NB4 (cell line): ENCODE measurements at regions not wholly inside any gene's neighbourhood (a gene's known extent, or its start where the extent isn't known, plus 50 kb on each side); places are given as distances from the start of the nearest gene placed in this dataset.

Source experiments
- DNase-seq: peaks from one replicate; pipeline ENCODE4 v3.0.0; 2010; ENCODE audit warnings: low read depth
- H3K4me3 ChIP-seq: one replicate; pipeline ENCODE4 v1.5.1; 2011; ENCODE audit warnings: mild to moderate bottlenecking, low read depth, low read length, moderate library complexity
- CTCF ChIP-seq: IDR thresholded peaks from one replicate; pipeline ENCODE4 v1.5.1; 2012; ENCODE audit warnings: low read depth, low read length
- MAX ChIP-seq: IDR thresholded peaks from 2 replicates; pipeline ENCODE4 v1.6.1; 2011; ENCODE audit warnings: low read depth, low read length
- MYC ChIP-seq: IDR thresholded peaks from 2 replicates; pipeline ENCODE4 v1.6.1; 2011; ENCODE audit warnings: low read depth, low read length
- POLR2A ChIP-seq: IDR thresholded peaks from 2 replicates; pipeline ENCODE4 v1.6.1; 2011; ENCODE audit warnings: mild to moderate bottlenecking; ENCODE audit not compliant: insufficient read length; ENCODE audit errors: extremely low read depth

DNA sequence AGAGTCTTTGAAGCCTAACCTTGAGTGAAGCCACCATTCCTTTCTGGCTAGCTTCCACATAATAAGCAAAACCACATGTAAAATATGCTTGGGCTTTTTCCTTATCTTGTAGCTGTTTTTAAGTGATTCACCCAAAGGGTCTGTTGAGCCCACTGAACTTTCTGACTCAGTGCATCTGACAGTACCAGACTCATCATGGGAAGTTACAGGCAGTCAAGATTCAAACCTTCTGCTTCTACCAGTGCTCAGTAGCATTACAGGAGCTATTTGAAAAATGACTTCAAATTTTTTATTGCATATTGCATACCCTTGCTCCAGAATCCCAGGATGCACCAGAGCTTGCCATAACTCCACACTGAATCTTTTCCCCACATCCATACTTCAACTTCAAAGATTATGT lies 87.5 kb upstream of the PTPRD start:
- TF ChIP-seq POLR2A (no peak), CTCF (no peak), MAX (no peak), MYC (no peak)
- no peak overlapping the region for H3K4me3 ChIP-seq
- DNase-seq = no peak

GRCh38 chr9:10700915-10701314 lies 88.1 kb upstream of the PTPRD start:
- no peak overlapping the region for H3K4me3 ChIP-seq
- TF ChIP-seq POLR2A = no peak
- no peak for TF ChIP-seq MYC
- TF ChIP-seq MAX = no peak
- no peak for TF ChIP-seq CTCF
- no peak for DNase-seq

GRCh38 chr9:10701906-10702305 lies 89.1 kb upstream of the PTPRD start:
- no peak overlapping the region for H3K4me3 ChIP-seq
- DNase-seq = no peak
- TF ChIP-seq CTCF (no peak), MYC (no peak), POLR2A (no peak), MAX (no peak)

GRCh38 chr9:10703139-10703538 lies 90.3 kb upstream of the PTPRD start:
- DNase-seq = no peak
- H3K4me3 ChIP-seq = no peak overlapping the region
- TF ChIP-seq MAX = no peak
- TF ChIP-seq MYC = no peak
- no peak for TF ChIP-seq CTCF
- TF ChIP-seq POLR2A = no peak

GRCh38 chr9:10704720-10705119 lies 91.9 kb upstream of the PTPRD start:
- DNase-seq = no peak
- TF ChIP-seq MAX (no peak), MYC (no peak), POLR2A (no peak), CTCF (no peak)
- no peak overlapping the region for H3K4me3 ChIP-seq

DNA sequence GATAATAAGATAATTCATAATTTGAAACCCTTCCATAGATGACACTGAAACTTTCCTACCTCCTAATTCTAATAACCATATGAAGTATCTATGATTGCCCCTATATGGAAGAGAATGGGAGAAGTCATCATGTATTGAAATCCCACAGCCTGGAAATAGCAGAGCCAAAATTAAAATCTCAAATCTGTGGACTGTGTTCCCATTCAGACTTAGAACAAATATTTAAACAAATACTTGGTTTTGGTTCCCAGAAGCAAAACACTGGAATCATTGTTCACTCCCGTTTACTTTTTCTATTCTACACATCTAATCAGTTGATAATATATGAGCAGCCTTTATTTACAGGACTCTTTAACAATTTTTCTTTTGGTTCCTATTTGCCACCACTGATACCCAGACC lies 92.6 kb upstream of the PTPRD start:
- no peak for DNase-seq
- TF ChIP-seq MAX = no peak
- no peak for TF ChIP-seq POLR2A
- TF ChIP-seq CTCF = no peak
- no peak for TF ChIP-seq MYC

More for the DNA sequence above, 92.6 kb upstream of the PTPRD start:
- no peak overlapping the region for H3K4me3 ChIP-seq
